ENCODE measurements at regions not wholly inside any gene's neighbourhood (a gene's known extent, or its start where the extent isn't known, plus 50 kb on each side); places are given as distances from the start of the nearest gene placed in this dataset.

GRCh38 chr3:94614192-94614591 is 551.3 kb downstream of the NSUN3 start:
- peak; percentile 67 for ATAC-seq
- no peak overlapping the region for H3K27ac Mint-ChIP-seq
- no peak for TF ChIP-seq STAT6 (CRISPR knock-in tag; conservative IDR thresholded peaks at IDR 0.05; ENCODE audit: low read depth)
- TF ChIP-seq ZNF281 (CRISPR knock-in tag; IDR thresholded peaks at IDR 0.05) = no peak
- TF ChIP-seq E2F1 (CRISPR knock-in tag; IDR thresholded peaks at IDR 0.05) = no peak
- no peak for TF ChIP-seq ERG (CRISPR knock-in tag; IDR thresholded peaks at IDR 0.05)
- TF ChIP-seq NR1H2 (CRISPR knock-in tag; IDR thresholded peaks at IDR 0.05) = no peak
- no peak for TF ChIP-seq ZBTB43 (CRISPR knock-in tag; IDR thresholded peaks at IDR 0.05)
- TF ChIP-seq ELF4 (CRISPR knock-in tag; IDR thresholded peaks at IDR 0.05; ENCODE audit: low read depth) = no peak
- no peak for TF ChIP-seq E2F4 (CRISPR knock-in tag; IDR thresholded peaks at IDR 0.05; ENCODE audit: borderline replicate concordance, low read depth)
- TF ChIP-seq SP1 (CRISPR knock-in tag; conservative IDR thresholded peaks at IDR 0.05) = no peak
- no peak for TF ChIP-seq TCF7 (CRISPR knock-in tag; IDR thresholded peaks at IDR 0.05; ENCODE audit: low read depth)
- no peak for TF ChIP-seq JAZF1 (CRISPR knock-in tag; IDR thresholded peaks at IDR 0.05)
- TF ChIP-seq PRDM15 (CRISPR knock-in tag; IDR thresholded peaks at IDR 0.05) = no peak
- TF ChIP-seq NFYB (CRISPR knock-in tag; conservative IDR thresholded peaks at IDR 0.05; ENCODE audit: low read depth) = no peak
- TF ChIP-seq ZMAT4 (CRISPR knock-in tag; IDR thresholded peaks at IDR 0.05) = no peak
- no peak for TF ChIP-seq EMX1 (CRISPR knock-in tag; IDR thresholded peaks at IDR 0.05)
- no peak for TF ChIP-seq CREB1 (CRISPR knock-in tag; IDR thresholded peaks at IDR 0.05)
- no peak for TF ChIP-seq SOX15 (CRISPR knock-in tag; IDR thresholded peaks at IDR 0.05)
- no peak for TF ChIP-seq FOXP1 (CRISPR knock-in tag; IDR thresholded peaks at IDR 0.05; ENCODE audit: borderline replicate concordance)

More at GRCh38 chr3:94614192-94614591, 551.3 kb downstream of the NSUN3 start:
- Mint-ChIP-seq H3K4me3 (no peak overlapping the region), H3K9me3 (no peaks in the 10 kb centered on the region), H3K27me3 (ENCODE audit: low read depth) (no peaks in the 10 kb centered on the region), H3K4me1 (peaks cover 17% of the 10 kb centered on the region), H3K36me3 (no peaks in the 10 kb centered on the region)
- DNase-seq (ENCODE audit: low spot score) = no peak
- CTCF ChIA-PET = no interaction called here
- POLR2A ChIA-PET = no interaction called here

All from WTC11 (cell line).